ENCODE measurements at regions not wholly inside any gene's neighbourhood (a gene's known extent, or its start where the extent isn't known, plus 50 kb on each side); places are given as distances from the start of the nearest gene placed in this dataset.

- no peaks in the 10 kb centered on the region for H4K20me1 ChIP-seq
- no peak overlapping the region for H3K4me2 ChIP-seq
- H3K9me3 ChIP-seq = peaks cover 2% of the 10 kb centered on the region
- no peaks in the 10 kb centered on the region for H3K27me3 ChIP-seq
- H3K9ac ChIP-seq = no peak overlapping the region
- no peaks in the 10 kb centered on the region for H3K4me1 ChIP-seq
- H3K36me3 ChIP-seq = no peaks in the 10 kb centered on the region
- no peak overlapping the region for H3K27ac ChIP-seq
- TF ChIP-seq Cebpa-rat (IDR thresholded peaks at IDR 0.05) = no peak
- H3K4me3 ChIP-seq = no peak overlapping the region
Observed at GRCh38 chr5:156148301-156148700, 178.7 kb upstream of the SGCD start.

- Histone ChIP-seq H3K9ac (no peak overlapping the region), H3K4me1 (no peaks in the 10 kb centered on the region), H3K36me3 (no peaks in the 10 kb centered on the region), H3K4me3 (no peak overlapping the region), H3K4me2 (no peak overlapping the region), H4K20me1 (no peaks in the 10 kb centered on the region), H3K27me3 (no peaks in the 10 kb centered on the region), H3K9me3 (no peaks in the 10 kb centered on the region), H3K27ac (no peak overlapping the region)
- TF ChIP-seq Cebpa-rat (IDR thresholded peaks at IDR 0.05) = no peak
Observed at GRCh38 chr5:156149213-156149612, 177.8 kb upstream of the SGCD start.

GRCh38 chr5:156153602-156154001 is 173.4 kb upstream of the SGCD start:
- no peak for TF ChIP-seq Cebpa-rat (IDR thresholded peaks at IDR 0.05)
- no peaks in the 10 kb centered on the region for H3K9me3 ChIP-seq
- no peaks in the 10 kb centered on the region for H4K20me1 ChIP-seq
- no peaks in the 10 kb centered on the region for H3K4me1 ChIP-seq
- H3K36me3 ChIP-seq = no peaks in the 10 kb centered on the region
- no peak overlapping the region for H3K4me3 ChIP-seq
- no peak overlapping the region for H3K9ac ChIP-seq
- H3K27ac ChIP-seq = no peak overlapping the region
- H3K4me2 ChIP-seq = no peak overlapping the region
- H3K27me3 ChIP-seq = no peaks in the 10 kb centered on the region

GRCh38 chr5:156154757-156155156 is 172.2 kb upstream of the SGCD start:
- no peak overlapping the region for H3K9ac ChIP-seq
- H3K27ac ChIP-seq = no peak overlapping the region
- H3K4me2 ChIP-seq = no peak overlapping the region
- no peaks in the 10 kb centered on the region for H4K20me1 ChIP-seq
- no peaks in the 10 kb centered on the region for H3K9me3 ChIP-seq
- H3K4me1 ChIP-seq = no peaks in the 10 kb centered on the region
- no peak overlapping the region for H3K4me3 ChIP-seq
- H3K36me3 ChIP-seq = no peaks in the 10 kb centered on the region
- no peak for TF ChIP-seq Cebpa-rat (IDR thresholded peaks at IDR 0.05)
- H3K27me3 ChIP-seq = no peaks in the 10 kb centered on the region

- Histone ChIP-seq H3K4me2 (no peak overlapping the region), H3K27ac (no peak overlapping the region), H3K9ac (no peak overlapping the region), H4K20me1 (no peaks in the 10 kb centered on the region), H3K27me3 (no peaks in the 10 kb centered on the region), H3K4me1 (no peaks in the 10 kb centered on the region), H3K4me3 (no peak overlapping the region), H3K36me3 (no peaks in the 10 kb centered on the region), H3K9me3 (no peaks in the 10 kb centered on the region)
- no peak for TF ChIP-seq Cebpa-rat (IDR thresholded peaks at IDR 0.05)
Observed at GRCh38 chr5:156155598-156155997, 171.4 kb upstream of the SGCD start.

GRCh38 chr5:156164306-156164705 is 162.7 kb upstream of the SGCD start:
- TF ChIP-seq Cebpa-rat (IDR thresholded peaks at IDR 0.05) = no peak
- Histone ChIP-seq H3K9ac (no peak overlapping the region), H3K36me3 (no peaks in the 10 kb centered on the region), H3K27ac (no peak overlapping the region), H4K20me1 (no peaks in the 10 kb centered on the region), H3K27me3 (no peaks in the 10 kb centered on the region), H3K4me1 (no peaks in the 10 kb centered on the region), H3K9me3 (no peaks in the 10 kb centered on the region), H3K4me2 (no peak overlapping the region), H3K4me3 (no peak overlapping the region)

GRCh38 chr5:156169495-156169894 is 157.5 kb upstream of the SGCD start:
- no peak overlapping the region for H3K9ac ChIP-seq
- no peak overlapping the region for H3K4me2 ChIP-seq
- H3K27me3 ChIP-seq = no peaks in the 10 kb centered on the region
- H3K4me1 ChIP-seq = no peaks in the 10 kb centered on the region
- H4K20me1 ChIP-seq = no peaks in the 10 kb centered on the region
- H3K9me3 ChIP-seq = no peaks in the 10 kb centered on the region
- H3K27ac ChIP-seq = no peak overlapping the region
- H3K4me3 ChIP-seq = no peak overlapping the region
- no peaks in the 10 kb centered on the region for H3K36me3 ChIP-seq
- TF ChIP-seq Cebpa-rat (IDR thresholded peaks at IDR 0.05) = no peak

- Histone ChIP-seq H3K9me3 (no peaks in the 10 kb centered on the region), H3K27ac (no peak overlapping the region), H3K36me3 (no peaks in the 10 kb centered on the region), H4K20me1 (no peaks in the 10 kb centered on the region), H3K4me3 (no peak overlapping the region), H3K4me1 (no peaks in the 10 kb centered on the region), H3K9ac (no peak overlapping the region), H3K4me2 (no peak overlapping the region), H3K27me3 (no peaks in the 10 kb centered on the region)
- TF ChIP-seq Cebpa-rat (IDR thresholded peaks at IDR 0.05) = no peak
Observed at GRCh38 chr5:156170351-156170961, 156.5 kb upstream of the SGCD start.

- no peaks in the 10 kb centered on the region for H3K9me3 ChIP-seq
- H3K4me1 ChIP-seq = no peaks in the 10 kb centered on the region
- no peaks in the 10 kb centered on the region for H3K36me3 ChIP-seq
- H3K4me3 ChIP-seq = no peak overlapping the region
- H3K9ac ChIP-seq = no peak overlapping the region
- no peak overlapping the region for H3K27ac ChIP-seq
- no peak for TF ChIP-seq Cebpa-rat (IDR thresholded peaks at IDR 0.05)
- no peak overlapping the region for H3K4me2 ChIP-seq
- no peaks in the 10 kb centered on the region for H4K20me1 ChIP-seq
- H3K27me3 ChIP-seq = no peaks in the 10 kb centered on the region
Observed at GRCh38 chr5:156174225-156174624, 152.7 kb upstream of the SGCD start.

- Histone ChIP-seq H3K36me3 (no peaks in the 10 kb centered on the region), H3K4me3 (no peak overlapping the region), H3K27me3 (no peaks in the 10 kb centered on the region), H3K9me3 (0 out of 2 replicates have a peak, but pooled peaks cover 5% of the 10 kb centered on the region), H4K20me1 (no peaks in the 10 kb centered on the region), H3K4me2 (no peak overlapping the region), H3K4me1 (no peaks in the 10 kb centered on the region), H3K27ac (no peak overlapping the region), H3K9ac (no peak overlapping the region)
- no peak for TF ChIP-seq Cebpa-rat (IDR thresholded peaks at IDR 0.05)
Observed at GRCh38 chr5:156178117-156178516, 148.8 kb upstream of the SGCD start.

- H3K4me3 ChIP-seq = no peak overlapping the region
- no peak overlapping the region for H3K4me2 ChIP-seq
- TF ChIP-seq Cebpa-rat (IDR thresholded peaks at IDR 0.05) = no peak
- no peaks in the 10 kb centered on the region for H4K20me1 ChIP-seq
- no peaks in the 10 kb centered on the region for H3K36me3 ChIP-seq
- no peak overlapping the region for H3K27ac ChIP-seq
- no peak overlapping the region for H3K9ac ChIP-seq
- H3K27me3 ChIP-seq = no peaks in the 10 kb centered on the region
- H3K9me3 ChIP-seq = 0 out of 2 replicates have a peak, but pooled peaks cover 5% of the 10 kb centered on the region
- no peaks in the 10 kb centered on the region for H3K4me1 ChIP-seq
Observed at GRCh38 chr5:156181656-156182055, 145.3 kb upstream of the SGCD start.

Data from BLaER1 (cell line).